ENCODE measurements at regions not wholly inside any gene's neighbourhood (a gene's known extent, or its start where the extent isn't known, plus 50 kb on each side); places are given as distances from the start of the nearest gene placed in this dataset.

DNA sequence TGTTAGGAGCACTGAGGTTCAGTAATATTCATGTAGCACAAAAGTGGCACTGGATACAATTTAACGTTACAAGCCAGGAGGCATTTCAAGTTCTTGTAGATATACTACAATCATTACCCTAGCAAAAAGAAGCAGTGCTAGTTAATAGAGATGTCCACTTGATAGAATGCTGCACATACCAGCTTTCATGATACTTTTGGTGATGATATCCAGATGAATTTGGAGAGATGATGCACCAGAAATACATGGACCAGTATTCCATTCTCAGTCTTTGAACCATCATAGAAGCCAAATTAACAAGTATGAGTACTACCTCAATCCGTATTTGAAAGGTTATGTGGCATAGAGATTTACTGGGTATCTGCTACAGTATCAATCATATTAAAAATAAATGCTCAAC is 421.0 kb upstream of the MAGEB18 start:
- TF ChIP-seq, protein P1, sequence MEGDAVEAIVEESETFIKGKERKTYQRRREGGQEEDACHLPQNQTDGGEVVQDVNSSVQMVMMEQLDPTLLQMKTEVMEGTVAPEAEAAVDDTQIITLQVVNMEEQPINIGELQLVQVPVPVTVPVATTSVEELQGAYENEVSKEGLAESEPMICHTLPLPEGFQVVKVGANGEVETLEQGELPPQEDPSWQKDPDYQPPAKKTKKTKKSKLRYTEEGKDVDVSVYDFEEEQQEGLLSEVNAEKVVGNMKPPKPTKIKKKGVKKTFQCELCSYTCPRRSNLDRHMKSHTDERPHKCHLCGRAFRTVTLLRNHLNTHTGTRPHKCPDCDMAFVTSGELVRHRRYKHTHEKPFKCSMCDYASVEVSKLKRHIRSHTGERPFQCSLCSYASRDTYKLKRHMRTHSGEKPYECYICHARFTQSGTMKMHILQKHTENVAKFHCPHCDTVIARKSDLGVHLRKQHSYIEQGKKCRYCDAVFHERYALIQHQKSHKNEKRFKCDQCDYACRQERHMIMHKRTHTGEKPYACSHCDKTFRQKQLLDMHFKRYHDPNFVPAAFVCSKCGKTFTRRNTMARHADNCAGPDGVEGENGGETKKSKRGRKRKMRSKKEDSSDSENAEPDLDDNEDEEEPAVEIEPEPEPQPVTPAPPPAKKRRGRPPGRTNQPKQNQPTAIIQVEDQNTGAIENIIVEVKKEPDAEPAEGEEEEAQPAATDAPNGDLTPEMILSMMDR (IDR thresholded peaks at IDR 0.05; ENCODE audit: control extremely low read depth in 1 of 3, insufficient read depth in 1 of 3, low read depth in 1 of 3, low read length in 3 of 3): no peak
- no peak for TF ChIP-seq SRF (IDR thresholded peaks at IDR 0.05; ENCODE audit: low read depth, low read length)
- TF ChIP-seq EP300 (IDR thresholded peaks at IDR 0.05; ENCODE audit: borderline replicate concordance in 1 of 2, low read depth in 2 of 2, low read length in 2 of 2): no peak
- no peak for TF ChIP-seq CEBPB (IDR thresholded peaks at IDR 0.05; ENCODE audit: low read depth, low read length)
- TF ChIP-seq, protein P2, sequence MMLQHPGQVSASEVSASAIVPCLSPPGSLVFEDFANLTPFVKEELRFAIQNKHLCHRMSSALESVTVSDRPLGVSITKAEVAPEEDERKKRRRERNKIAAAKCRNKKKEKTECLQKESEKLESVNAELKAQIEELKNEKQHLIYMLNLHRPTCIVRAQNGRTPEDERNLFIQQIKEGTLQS (IDR thresholded peaks at IDR 0.05; ENCODE audit: insufficient read depth, low read depth, low read length): no peak
- TF ChIP-seq POLR2AphosphoS5 (IDR thresholded peaks at IDR 0.05; ENCODE audit: low read depth, low read length): no peak
- no peak for TF ChIP-seq PHF8 (conservative IDR thresholded peaks at IDR 0.05; ENCODE audit: low read depth, low read length)
- TF ChIP-seq EZH2 (IDR thresholded peaks at IDR 0.05; ENCODE audit: low read depth, low read length, severe bottlenecking): no peak
- no peak for TF ChIP-seq GABPA (IDR thresholded peaks at IDR 0.05; ENCODE audit: borderline replicate concordance, insufficient read depth, low read length)
- no peak for TF ChIP-seq ASH2L (IDR thresholded peaks at IDR 0.05; ENCODE audit: low read length)
- TF ChIP-seq FOSL1 (IDR thresholded peaks at IDR 0.05; ENCODE audit: insufficient read depth, low read depth, low read length): no peak
- no peak for TF ChIP-seq TCF12 (IDR thresholded peaks at IDR 0.05; ENCODE audit: low read depth, low read length)
- TF ChIP-seq POLR2A (IDR thresholded peaks at IDR 0.05; ENCODE audit: control extremely low read depth in 1 of 2, low read depth in 2 of 2, low read length in 2 of 2): no peak
